IPS DF 6.9 (cell line): ENCODE measurements at regions not wholly inside any gene's neighbourhood (a gene's known extent, or its start where the extent isn't known, plus 50 kb on each side); places are given as distances from the start of the nearest gene placed in this dataset.

Source experiments
- DNase-seq: peaks from one replicate; pipeline ENCODE4 v3.0.0-alpha.2; 2013; ENCODE audit warnings: low read depth, low spot score
- H3K27ac ChIP-seq: one replicate; pipeline ENCODE4 v1.5.1; 2013; ENCODE audit warnings: low read length, control low read depth
- H3K27me3 ChIP-seq: 2 replicates; pipeline ENCODE4 v1.6.1; 2013; ENCODE audit warnings: mild to moderate bottlenecking, low read length; ENCODE audit not compliant: control insufficient read depth, insufficient read depth
- H3K36me3 ChIP-seq: 2 replicates; pipeline ENCODE4 v1.6.1; 2013; ENCODE audit warnings: low read length; ENCODE audit not compliant: control insufficient read depth, insufficient read depth
- H3K4me1 ChIP-seq: 2 replicates; pipeline ENCODE4 v1.6.1; 2013; ENCODE audit warnings: low read length; ENCODE audit not compliant: control insufficient read depth, insufficient read depth
- H3K4me3 ChIP-seq: 2 replicates; pipeline ENCODE4 v1.5.1; 2013; ENCODE audit warnings: mild to moderate bottlenecking, low read length
- H3K9me3 ChIP-seq: 2 replicates; pipeline ENCODE4 v1.6.1; 2013; ENCODE audit warnings: low read length, inconsistent platforms; ENCODE audit not compliant: control insufficient read depth, insufficient read depth
- WGBS: extraction: QIAGEN DNeasy Blood & Tissue Kit; methylation state at CpG from one replicate; pipeline ENCODE4 v1.1.7; 2013; ENCODE audit warnings: mixed read lengths, missing lambda C conversion rate; ENCODE audit not compliant: insufficient read length, insufficient coverage; 5-methylcytosine and 5-hydroxymethylcytosine counted together

- Histone ChIP-seq H3K9me3 (no peaks in the 10 kb centered on the region), H3K27ac (no peak overlapping the region), H3K36me3 (no peaks in the 10 kb centered on the region), H3K4me3 (no peak overlapping the region), H3K4me1 (no peaks in the 10 kb centered on the region; the same call in 1 of the 2 replicates), H3K27me3 (no peaks in the 10 kb centered on the region; the same call in 1 of the 2 replicates)
- no CpG with 5 or more reads among the region's 5 CpGs for WGBS
- DNase-seq: no peak
Observed at GRCh38 chr15:69590932-69591524, 138.4 kb downstream of the RPLP1 start.

GRCh38 chr15:69591905-69592508 lies 139.4 kb downstream of the RPLP1 start:
- no peaks in the 10 kb centered on the region for H3K36me3 ChIP-seq
- no peaks in the 10 kb centered on the region; the same call in 1 of the 2 replicates for H3K27me3 ChIP-seq
- DNase-seq: no peak
- H3K4me3 ChIP-seq: no peak overlapping the region
- no CpG with 5 or more reads among the region's 4 CpGs for WGBS
- no peaks in the 10 kb centered on the region for H3K9me3 ChIP-seq
- H3K27ac ChIP-seq: no peak overlapping the region
- no peaks in the 10 kb centered on the region; the same call in 1 of the 2 replicates for H3K4me1 ChIP-seq

- no peak overlapping the region for H3K27ac ChIP-seq
- WGBS: no CpG with 5 or more reads among the region's 2 CpGs
Observed at GRCh38 chr15:69592954-69593353, 140.3 kb downstream of the RPLP1 start.

GRCh38 chr15:69593488-69593887 lies 140.9 kb downstream of the RPLP1 start:
- H3K27me3 ChIP-seq: no peaks in the 10 kb centered on the region; the same call in 1 of the 2 replicates
- DNase-seq: no peak
- no CpG with 5 or more reads among the region's 7 CpGs for WGBS
- H3K36me3 ChIP-seq: no peaks in the 10 kb centered on the region
- H3K4me3 ChIP-seq: no peak overlapping the region
- no peak overlapping the region for H3K27ac ChIP-seq
- H3K4me1 ChIP-seq: no peaks in the 10 kb centered on the region; the same call in 1 of the 2 replicates
- no peaks in the 10 kb centered on the region for H3K9me3 ChIP-seq

More at GRCh38 chr15:69592954-69593353, 140.3 kb downstream of the RPLP1 start:
- no peaks in the 10 kb centered on the region for H3K36me3 ChIP-seq
- H3K27me3 ChIP-seq: no peaks in the 10 kb centered on the region; the same call in 1 of the 2 replicates
- H3K4me1 ChIP-seq: no peaks in the 10 kb centered on the region; the same call in 1 of the 2 replicates
- H3K4me3 ChIP-seq: no peak overlapping the region
- no peaks in the 10 kb centered on the region for H3K9me3 ChIP-seq
- no peak for DNase-seq

GRCh38 chr15:69593981-69594966 lies 141.7 kb downstream of the RPLP1 start:
- Histone ChIP-seq H3K27ac (no peak overlapping the region), H3K27me3 (no peaks in the 10 kb centered on the region; the same call in 1 of the 2 replicates), H3K9me3 (no peaks in the 10 kb centered on the region), H3K4me3 (no peak overlapping the region), H3K4me1 (no peaks in the 10 kb centered on the region; the same call in 1 of the 2 replicates), H3K36me3 (no peaks in the 10 kb centered on the region)
- no CpG with 5 or more reads among the region's 24 CpGs for WGBS
- no peak for DNase-seq

- H3K9me3 ChIP-seq: no peaks in the 10 kb centered on the region
- no peaks in the 10 kb centered on the region for H3K36me3 ChIP-seq
- no peak for DNase-seq
- no peaks in the 10 kb centered on the region; the same call in 1 of the 2 replicates for H3K27me3 ChIP-seq
- H3K27ac ChIP-seq: no peak overlapping the region
- WGBS: no CpG with 5 or more reads among the region's 10 CpGs
- no peaks in the 10 kb centered on the region; the same call in 1 of the 2 replicates for H3K4me1 ChIP-seq
- H3K4me3 ChIP-seq: no peak overlapping the region
Observed at GRCh38 chr15:69595009-69595791, 142.6 kb downstream of the RPLP1 start.

GRCh38 chr15:69597061-69597592 lies 144.5 kb downstream of the RPLP1 start:
- Histone ChIP-seq H3K4me3 (no peak overlapping the region), H3K27ac (no peak overlapping the region), H3K4me1 (no peaks in the 10 kb centered on the region; the same call in 1 of the 2 replicates), H3K36me3 (no peaks in the 10 kb centered on the region), H3K27me3 (no peaks in the 10 kb centered on the region; the same call in 1 of the 2 replicates), H3K9me3 (no peaks in the 10 kb centered on the region)
- DNase-seq: no peak
- WGBS: no CpG with 5 or more reads among the region's 4 CpGs

- DNase-seq: no peak
- Histone ChIP-seq H3K27ac (no peak overlapping the region), H3K4me1 (no peaks in the 10 kb centered on the region; the same call in 1 of the 2 replicates), H3K9me3 (no peaks in the 10 kb centered on the region), H3K27me3 (no peaks in the 10 kb centered on the region), H3K4me3 (no peak overlapping the region), H3K36me3 (no peaks in the 10 kb centered on the region)
- no CpG with 5 or more reads among the region's 5 CpGs for WGBS
Observed at GRCh38 chr15:69599271-69599670, 146.7 kb downstream of the RPLP1 start.

- no peaks in the 10 kb centered on the region for H3K36me3 ChIP-seq
- H3K27ac ChIP-seq: no peak overlapping the region
- no CpG with 5 or more reads among the region's 3 CpGs for WGBS
- no peaks in the 10 kb centered on the region for H3K4me1 ChIP-seq
- no peaks in the 10 kb centered on the region for H3K9me3 ChIP-seq
- H3K4me3 ChIP-seq: no peak overlapping the region
- H3K27me3 ChIP-seq: no peaks in the 10 kb centered on the region
- DNase-seq: no peak
Observed at GRCh38 chr15:69600556-69601085, 148.0 kb downstream of the RPLP1 start.
